ENCODE measurements at regions not wholly inside any gene's neighbourhood (a gene's known extent, or its start where the extent isn't known, plus 50 kb on each side); places are given as distances from the start of the nearest gene placed in this dataset.
"Not testable (repeated sequence)": the region's sequence is repeated elsewhere in the genome, so short reads cannot be mapped to it uniquely, and the experiment has no call there.

GRCh38 chr4:118505491-118505890 is 152.7 kb upstream of the PRSS12 start:
- DNase-seq, result not testable (repeated sequence)

- DNase-seq, result not testable (repeated sequence)
Measured at GRCh38 chr4:118512870-118513269, 160.1 kb upstream of the PRSS12 start.

DNA sequence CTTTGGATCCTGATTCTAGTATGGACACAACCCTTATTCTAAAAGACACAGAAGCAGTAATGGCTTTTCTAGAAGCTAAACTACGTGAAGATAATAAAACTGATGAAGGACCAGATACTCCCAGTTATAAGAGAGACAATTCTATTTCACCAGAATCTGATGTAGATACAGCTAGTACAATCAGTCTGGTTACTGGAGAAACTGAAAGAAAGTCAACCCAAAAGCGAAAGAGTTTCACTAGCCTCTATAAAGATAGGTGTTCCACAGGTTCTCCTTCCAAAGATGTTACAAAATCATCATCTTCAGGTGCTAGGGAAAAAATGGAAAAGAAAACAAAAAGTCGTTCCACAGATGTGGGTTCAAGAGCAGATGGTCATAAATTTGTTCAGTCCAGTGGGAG is 161.5 kb upstream of the PRSS12 start:
- DNase-seq, result not testable (repeated sequence)

- DNase-seq, result not testable (repeated sequence)
Measured at GRCh38 chr4:118516107-118516506, 163.3 kb upstream of the PRSS12 start.

DNA sequence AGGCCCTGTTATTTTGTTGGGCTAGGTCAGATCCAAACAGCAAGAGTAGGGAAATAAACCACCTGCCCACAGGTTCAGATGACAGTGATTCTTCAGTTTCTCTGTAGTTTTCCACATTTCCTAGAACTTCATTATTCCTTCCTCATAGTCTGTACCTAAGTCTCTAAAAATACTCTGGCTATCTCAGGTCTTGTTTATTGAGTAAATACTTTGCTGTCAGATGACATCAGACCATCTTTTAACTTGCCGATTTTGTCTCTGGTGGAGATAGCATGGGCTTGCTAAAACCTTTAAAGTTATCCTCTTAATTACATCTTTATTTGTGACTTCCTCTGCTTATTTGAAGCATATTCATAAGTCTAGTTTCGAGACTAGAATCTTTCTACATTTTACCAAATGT is 155.1 kb upstream of the METTL14 start:
- DNase-seq, result not testable (repeated sequence)

DNA sequence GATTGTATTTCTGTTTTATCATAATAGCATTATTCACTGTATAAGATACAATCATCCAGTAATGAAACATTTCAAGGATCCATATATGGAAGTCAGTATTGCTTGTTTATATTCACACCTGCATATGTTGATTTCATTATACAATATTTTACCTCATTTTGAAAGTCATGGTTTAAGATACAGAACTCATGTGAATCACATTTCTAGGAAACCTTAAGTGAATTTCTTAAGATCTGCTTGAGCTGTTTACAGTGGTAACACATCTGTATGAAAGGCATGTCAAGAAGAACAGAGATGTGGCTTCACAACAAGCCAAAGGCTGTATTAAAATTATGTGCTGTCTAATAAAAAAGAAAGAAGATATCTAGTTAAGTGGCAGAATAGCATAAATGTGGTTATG is 153.2 kb upstream of the METTL14 start:
- DNase-seq, result not testable (repeated sequence)

DNA sequence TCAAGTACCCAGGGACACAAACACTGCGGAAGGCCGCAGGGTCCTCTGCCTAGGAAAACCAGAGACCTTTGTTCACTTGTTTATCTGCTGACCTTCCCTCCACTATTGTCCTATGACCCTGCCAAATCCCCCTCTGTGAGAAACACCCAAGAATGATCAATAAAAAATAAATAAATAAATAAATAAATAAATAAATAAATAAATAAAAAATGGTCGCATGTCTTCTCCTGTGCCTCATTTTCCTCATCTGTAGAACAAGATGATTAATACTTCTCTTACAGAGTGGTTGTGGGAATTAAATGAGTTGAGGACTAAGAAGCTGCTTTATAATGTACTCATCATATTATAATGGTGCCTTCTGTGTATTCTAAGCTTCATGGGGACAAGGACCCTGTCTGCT is 149.4 kb upstream of the METTL14 start:
- DNase-seq, result not testable (repeated sequence)

DNA sequence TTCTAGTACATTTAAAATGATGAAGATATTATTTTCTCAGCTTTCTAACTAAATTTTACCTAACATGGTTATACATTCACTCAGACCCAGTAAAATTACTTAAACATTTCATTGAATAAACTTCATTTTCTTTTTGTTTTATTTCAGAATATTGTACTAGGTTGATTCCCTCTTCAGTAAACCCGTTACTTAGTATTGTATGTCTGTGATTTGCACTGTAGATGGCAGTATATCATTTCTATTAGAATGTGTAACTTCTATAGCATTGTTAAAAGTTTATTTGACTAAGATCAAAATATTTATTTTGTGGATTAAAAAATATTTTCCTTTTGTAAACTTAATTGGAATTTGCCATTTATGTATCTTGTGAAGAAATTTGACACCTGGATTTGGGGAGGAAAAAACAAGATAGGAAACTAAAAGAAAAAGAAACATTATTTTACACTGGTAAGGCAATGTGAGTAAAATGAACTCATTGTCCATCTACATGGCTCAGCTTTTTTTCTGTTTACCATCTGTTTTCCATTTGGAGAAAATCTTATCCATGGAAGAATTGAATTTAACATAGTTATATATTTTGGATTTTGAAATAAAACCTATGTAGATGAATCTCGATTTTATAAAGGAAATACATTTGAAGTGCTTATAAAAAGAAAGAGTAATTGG is 145.6 kb upstream of the METTL14 start:
- DNase-seq, result not testable (repeated sequence)

GRCh38 chr4:118556576-118556975 is 128.6 kb upstream of the METTL14 start:
- DNase-seq, result not testable (repeated sequence)

- peak; percentile 86 for DNase-seq
Measured at GRCh38 chr4:118557298-118557851, 127.8 kb upstream of the METTL14 start.

GRCh38 chr4:118558188-118558587 is 127.0 kb upstream of the METTL14 start:
- DNase-seq, result not testable (repeated sequence)

GRCh38 chr4:118561559-118561958 is 123.6 kb upstream of the METTL14 start:
- DNase-seq, result not testable (repeated sequence)

GRCh38 chr4:118566003-118566513 is 119.1 kb upstream of the METTL14 start:
- DNase-seq, result not testable (repeated sequence)

GRCh38 chr4:118572991-118573390 is 112.2 kb upstream of the METTL14 start:
- not testable (repeated sequence) for DNase-seq

GRCh38 chr4:118574251-118574913 is 110.8 kb upstream of the METTL14 start:
- not testable (repeated sequence) for DNase-seq

DNA sequence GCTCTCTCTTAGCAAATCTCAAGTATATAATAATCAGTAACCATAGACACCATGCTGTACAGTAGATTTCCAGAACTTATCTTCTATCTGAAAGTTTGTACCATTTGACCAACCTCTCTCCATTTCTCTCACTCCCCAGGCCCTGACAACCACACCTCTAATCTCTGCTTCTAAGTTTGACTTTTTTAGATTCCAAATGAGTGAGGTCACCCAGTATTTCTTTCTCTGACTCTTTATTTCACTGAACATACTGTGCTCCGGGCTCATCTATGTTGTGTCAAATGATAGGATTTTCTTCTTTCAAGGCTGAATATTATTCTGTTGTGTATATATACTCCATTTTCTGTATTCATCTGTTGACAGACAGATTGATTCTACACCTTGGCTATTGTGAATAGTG is 110.1 kb upstream of the METTL14 start:
- not testable (repeated sequence) for DNase-seq

DNA sequence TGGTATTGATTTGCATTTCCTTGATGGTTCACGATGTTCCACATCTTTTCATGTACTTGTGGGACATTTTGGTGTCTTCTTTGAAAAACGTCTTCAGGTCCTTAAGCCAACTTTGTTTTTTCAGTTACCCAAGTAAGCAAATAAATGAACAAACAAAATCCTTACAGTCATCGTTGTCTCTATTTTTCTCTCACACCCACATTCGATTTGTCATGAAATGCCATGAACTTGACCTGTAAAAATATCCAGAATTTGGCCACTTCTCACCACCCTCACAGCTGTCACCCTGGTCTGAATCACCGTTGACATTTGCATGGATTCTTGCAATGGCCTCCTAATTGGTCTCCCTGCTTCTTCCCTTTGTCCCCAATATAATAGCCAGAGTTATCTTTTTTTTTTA is 109.5 kb upstream of the METTL14 start:
- DNase-seq, result not testable (repeated sequence)

- not testable (repeated sequence) for DNase-seq
Measured at GRCh38 chr4:118576709-118577219, 108.4 kb upstream of the METTL14 start.

- no peak for DNase-seq
Measured at GRCh38 chr4:118585015-118585414, 100.2 kb upstream of the METTL14 start.

GRCh38 chr4:118586357-118586790 is 98.8 kb upstream of the METTL14 start:
- no peak for DNase-seq

GRCh38 chr4:118587116-118587831 is 97.9 kb upstream of the METTL14 start:
- no peak for DNase-seq

DNA sequence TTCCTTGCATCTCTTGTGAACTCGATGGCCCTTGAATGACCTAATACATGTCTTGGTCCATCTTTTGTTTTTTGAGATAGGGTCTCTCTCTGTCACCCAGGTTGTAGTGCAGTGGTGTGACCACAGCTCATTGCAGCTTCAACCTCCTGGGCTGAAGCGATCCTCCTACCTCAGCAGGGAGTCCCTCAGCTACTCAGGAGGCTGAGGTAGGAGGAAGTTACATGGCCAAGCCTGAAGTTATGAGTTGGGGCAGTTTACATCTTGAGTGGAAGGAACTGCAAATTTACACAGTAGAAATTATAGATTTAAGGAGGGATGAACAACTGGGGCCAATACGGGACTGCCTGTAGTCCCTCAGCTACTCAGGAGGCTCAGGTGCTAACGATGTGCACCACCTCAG is 97.2 kb upstream of the METTL14 start:
- DNase-seq, result no peak

DNA sequence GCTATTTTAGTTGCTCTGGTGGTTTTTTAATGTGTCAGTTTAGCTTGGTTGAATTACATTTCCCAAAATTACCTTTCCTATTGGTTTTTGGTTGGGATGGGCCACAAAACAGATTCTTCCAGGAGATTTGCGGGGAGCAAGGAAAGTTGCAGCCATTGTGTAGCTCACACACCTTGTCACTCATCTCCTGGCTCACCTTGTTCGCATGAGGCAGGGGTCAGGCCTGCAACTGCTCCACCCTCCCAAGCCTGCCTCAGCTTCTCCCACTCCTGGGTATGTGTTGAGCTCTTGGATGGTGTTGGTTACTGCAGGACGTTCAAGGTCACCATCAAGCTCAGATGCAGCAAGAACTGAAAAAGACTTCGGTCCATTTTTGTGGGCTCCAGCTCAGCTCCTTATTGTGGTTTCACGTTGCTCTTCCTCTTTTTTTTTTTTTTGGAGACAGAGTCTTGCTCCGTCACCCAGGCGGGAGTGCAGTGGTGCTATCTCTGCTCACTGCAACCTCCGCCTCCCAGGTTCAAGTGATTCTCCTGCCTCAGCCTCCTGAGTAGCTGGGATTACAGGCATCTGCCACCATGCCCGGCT is 95.6 kb upstream of the METTL14 start:
- DNase-seq, result no peak

All from islet precursor cell (in vitro differentiated cells).